ENCODE measurements at regions not wholly inside any gene's neighbourhood (a gene's known extent, or its start where the extent isn't known, plus 50 kb on each side); places are given as distances from the start of the nearest gene placed in this dataset.

DNA sequence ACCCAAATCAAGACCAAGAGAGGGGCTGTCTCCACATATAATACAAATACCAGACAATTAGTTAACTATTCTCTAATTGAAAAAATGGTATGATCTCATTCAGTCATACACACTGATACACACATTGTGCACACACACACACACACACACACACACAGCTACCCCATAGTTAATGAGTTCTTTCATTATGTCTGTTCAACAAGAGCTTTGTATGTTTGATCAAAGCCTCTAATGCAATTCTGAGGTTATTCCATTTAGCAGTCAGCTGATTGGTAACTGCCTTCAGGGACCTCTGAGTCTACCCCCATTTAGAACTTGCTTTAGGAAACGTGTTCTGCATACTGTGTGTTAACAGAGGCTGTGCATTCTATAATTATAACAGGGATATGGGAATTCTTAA, 741.4 kb upstream of the LRRTM4 start:
- TF ChIP-seq, protein P1, sequence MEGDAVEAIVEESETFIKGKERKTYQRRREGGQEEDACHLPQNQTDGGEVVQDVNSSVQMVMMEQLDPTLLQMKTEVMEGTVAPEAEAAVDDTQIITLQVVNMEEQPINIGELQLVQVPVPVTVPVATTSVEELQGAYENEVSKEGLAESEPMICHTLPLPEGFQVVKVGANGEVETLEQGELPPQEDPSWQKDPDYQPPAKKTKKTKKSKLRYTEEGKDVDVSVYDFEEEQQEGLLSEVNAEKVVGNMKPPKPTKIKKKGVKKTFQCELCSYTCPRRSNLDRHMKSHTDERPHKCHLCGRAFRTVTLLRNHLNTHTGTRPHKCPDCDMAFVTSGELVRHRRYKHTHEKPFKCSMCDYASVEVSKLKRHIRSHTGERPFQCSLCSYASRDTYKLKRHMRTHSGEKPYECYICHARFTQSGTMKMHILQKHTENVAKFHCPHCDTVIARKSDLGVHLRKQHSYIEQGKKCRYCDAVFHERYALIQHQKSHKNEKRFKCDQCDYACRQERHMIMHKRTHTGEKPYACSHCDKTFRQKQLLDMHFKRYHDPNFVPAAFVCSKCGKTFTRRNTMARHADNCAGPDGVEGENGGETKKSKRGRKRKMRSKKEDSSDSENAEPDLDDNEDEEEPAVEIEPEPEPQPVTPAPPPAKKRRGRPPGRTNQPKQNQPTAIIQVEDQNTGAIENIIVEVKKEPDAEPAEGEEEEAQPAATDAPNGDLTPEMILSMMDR (IDR thresholded peaks at IDR 0.05): no peak
- H3K4me3 ChIP-seq: no peak overlapping the region
- H3K27ac ChIP-seq: no peak overlapping the region
- no peaks in the 10 kb centered on the region for H3K4me1 ChIP-seq
- no peaks in the 10 kb centered on the region for H3K36me3 ChIP-seq
- no peak for DNase-seq (ENCODE audit: low spot score)
- H3K27me3 ChIP-seq: no peaks in the 10 kb centered on the region
- no peaks in the 10 kb centered on the region for H3K9me3 ChIP-seq

DNA sequence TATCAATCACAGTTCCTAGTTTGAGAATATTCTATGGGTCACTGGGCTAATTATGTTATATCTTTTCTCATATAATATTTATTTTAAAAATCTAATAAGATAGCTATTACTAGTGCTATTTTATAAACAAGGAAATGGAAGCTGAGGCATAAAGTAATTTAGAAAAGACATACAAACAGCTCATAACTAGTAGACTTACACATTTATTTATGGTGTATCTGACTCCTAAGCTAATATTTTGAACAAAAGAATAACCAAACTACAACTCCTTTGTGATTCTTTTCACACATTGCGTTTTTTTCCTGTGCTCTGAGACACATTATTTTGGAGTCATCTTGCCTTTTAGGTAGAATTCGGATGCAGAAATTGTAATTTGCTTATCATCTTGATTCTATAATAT, 742.0 kb upstream of the LRRTM4 start:
- no peak for DNase-seq (ENCODE audit: low spot score)
- TF ChIP-seq, protein P1 (IDR thresholded peaks at IDR 0.05): no peak

DNA sequence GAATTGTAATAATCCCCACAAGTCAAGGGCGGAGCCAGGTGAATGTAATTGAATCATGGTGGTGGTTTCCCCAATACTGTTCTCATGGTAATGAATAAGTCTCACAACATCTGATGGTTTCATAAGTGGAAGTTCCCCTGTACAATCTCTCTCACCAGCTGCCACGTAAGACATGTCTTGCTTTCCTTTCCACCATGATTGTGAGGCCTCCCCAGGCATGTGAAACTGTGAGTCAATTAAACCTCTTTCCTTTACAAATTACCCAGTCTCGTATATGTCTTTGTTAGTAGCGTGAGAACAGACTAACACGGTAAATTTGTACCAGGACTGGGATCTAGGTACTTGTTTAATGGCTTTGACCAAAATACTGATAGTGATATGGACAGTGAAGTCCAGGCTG, 744.3 kb upstream of the REG3G start:
- Histone ChIP-seq H3K27ac (no peak overlapping the region), H3K4me1 (no peaks in the 10 kb centered on the region), H3K9me3 (no peaks in the 10 kb centered on the region), H3K36me3 (no peaks in the 10 kb centered on the region), H3K4me3 (no peak overlapping the region), H3K27me3 (no peaks in the 10 kb centered on the region)
- DNase-seq (ENCODE audit: low spot score): no peak
- TF ChIP-seq, protein P1 (IDR thresholded peaks at IDR 0.05): no peak

More for the DNA sequence above, 742.0 kb upstream of the LRRTM4 start:
- no peak overlapping the region for H3K27ac ChIP-seq
- H3K9me3 ChIP-seq: no peaks in the 10 kb centered on the region
- H3K4me1 ChIP-seq: no peaks in the 10 kb centered on the region
- no peaks in the 10 kb centered on the region for H3K36me3 ChIP-seq
- no peak overlapping the region for H3K4me3 ChIP-seq
- H3K27me3 ChIP-seq: no peaks in the 10 kb centered on the region

DNA sequence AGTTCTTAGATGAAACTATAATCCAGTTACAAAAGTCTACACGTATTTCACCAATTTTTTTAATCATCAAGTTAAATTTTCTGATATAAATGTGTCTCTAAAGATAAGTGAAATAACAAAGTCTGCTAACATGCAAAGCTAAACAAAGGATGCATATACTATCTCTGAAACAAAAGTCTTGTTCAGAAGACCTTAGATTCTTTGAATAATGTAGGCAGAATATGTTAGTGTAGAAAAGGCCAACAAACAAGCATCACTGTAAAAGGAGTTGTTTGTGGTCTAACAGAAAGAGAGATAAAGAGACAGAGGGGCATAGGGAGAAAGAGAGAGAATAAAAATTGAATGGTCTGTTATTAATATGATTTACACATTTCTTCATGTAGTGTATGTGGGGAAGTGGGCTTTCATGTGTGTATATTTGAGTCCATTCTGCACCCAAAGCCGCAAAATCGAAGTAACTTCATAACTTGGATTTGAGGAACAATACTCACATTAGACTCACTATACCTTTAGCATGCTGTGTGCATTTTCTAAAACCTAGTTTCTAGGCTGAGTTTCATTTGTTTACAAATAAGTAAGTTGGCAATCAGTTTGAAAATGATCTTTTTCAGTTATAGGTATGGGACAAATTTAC, 734.8 kb upstream of the REG3G start:
- Histone ChIP-seq H3K4me3 (no peak overlapping the region), H3K9me3 (no peaks in the 10 kb centered on the region), H3K27ac (no peak overlapping the region), H3K27me3 (no peaks in the 10 kb centered on the region), H3K4me1 (no peaks in the 10 kb centered on the region), H3K36me3 (no peaks in the 10 kb centered on the region)
- TF ChIP-seq, protein P1 (IDR thresholded peaks at IDR 0.05): no peak
- no peak for DNase-seq (ENCODE audit: low spot score)

DNA sequence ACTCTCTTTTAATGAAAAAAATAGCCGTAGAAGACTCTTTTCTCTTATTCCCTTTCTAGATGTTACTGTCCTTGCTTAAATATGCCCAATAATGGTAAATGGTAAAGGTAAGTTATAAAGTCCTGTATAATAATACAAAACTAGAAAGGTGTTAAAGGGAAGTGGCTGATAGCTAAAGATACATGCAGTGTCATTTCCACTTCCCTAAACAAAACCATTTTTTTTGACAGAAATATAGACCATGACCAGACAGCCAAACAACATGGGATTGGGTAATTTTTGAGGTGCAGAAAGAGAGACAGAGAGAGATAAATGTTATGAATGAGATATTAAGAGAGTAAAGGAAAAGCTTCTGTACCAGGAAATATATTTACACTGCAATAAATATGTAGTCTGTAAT, 731.7 kb upstream of the REG3G start:
- no peaks in the 10 kb centered on the region for H3K36me3 ChIP-seq
- no peaks in the 10 kb centered on the region for H3K4me1 ChIP-seq
- H3K4me3 ChIP-seq: no peak overlapping the region
- no peak overlapping the region for H3K27ac ChIP-seq
- DNase-seq (ENCODE audit: low spot score): no peak
- no peaks in the 10 kb centered on the region for H3K9me3 ChIP-seq
- H3K27me3 ChIP-seq: no peaks in the 10 kb centered on the region
- TF ChIP-seq, protein P1 (IDR thresholded peaks at IDR 0.05): no peak

DNA sequence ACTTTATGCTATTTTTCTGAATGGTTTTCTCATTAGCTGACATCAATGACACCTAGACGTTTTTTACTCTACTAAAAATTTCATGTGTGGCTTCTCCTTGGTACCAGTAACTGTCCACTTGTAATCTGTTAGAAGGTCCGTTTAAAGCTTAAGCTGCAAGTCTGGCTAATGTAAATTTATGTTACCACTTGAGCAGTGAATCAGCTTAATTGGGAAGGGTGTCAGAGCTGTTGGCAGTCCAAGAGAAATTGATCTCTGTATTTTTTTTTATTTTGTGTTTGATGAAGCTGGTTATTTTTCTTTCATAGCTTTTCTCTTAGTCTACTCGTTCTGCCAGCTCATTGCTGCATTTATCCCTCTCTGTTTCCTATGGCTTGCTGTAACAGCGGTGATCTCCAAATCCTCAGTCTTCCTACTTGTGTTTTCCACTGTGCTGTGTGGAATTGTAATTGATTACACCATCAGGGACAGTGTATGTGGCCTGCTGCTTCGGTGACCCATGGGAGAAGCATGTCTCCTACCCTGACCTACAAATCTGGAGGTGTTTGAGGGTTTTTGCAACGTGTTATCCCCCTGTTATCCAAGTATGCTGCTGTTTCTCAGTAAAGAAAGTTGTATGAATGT, 724.2 kb upstream of the REG3G start:
- Histone ChIP-seq H3K4me3 (no peak overlapping the region), H3K36me3 (no peaks in the 10 kb centered on the region), H3K27me3 (no peaks in the 10 kb centered on the region), H3K4me1 (no peaks in the 10 kb centered on the region), H3K27ac (no peak overlapping the region), H3K9me3 (no peaks in the 10 kb centered on the region)
- DNase-seq (ENCODE audit: low spot score): no peak
- TF ChIP-seq, protein P1 (IDR thresholded peaks at IDR 0.05): no peak

All from right atrium auricular region (tissue), 2 donors.